Tibial nerve (tissue), 4 donors: ENCODE measurements at regions not wholly inside any gene's neighbourhood (a gene's known extent, or its start where the extent isn't known, plus 50 kb on each side); places are given as distances from the start of the nearest gene placed in this dataset.

Experiments used
- DNase-seq, 2 donors: peaks; one replicate each; pipeline ENCODE4 v3.0.0-alpha.2; 2019; ENCODE audit warnings: low spot score in 2 of 2
- H3K27ac ChIP-seq, 4 donors: fragments of 200-600 bp; sonication (generic) in 3 of 4; one replicate each; pipeline ENCODE4 v1.5.1; 2017 to 2019; ENCODE audit warnings: mild to moderate bottlenecking in 1 of 4
- H3K27me3 ChIP-seq, 2 donors: fragments of 200-600 bp; sonication (generic) in 1 of 2; one replicate each; pipeline versions ENCODE4 v1.5.1 to v1.6.0; 2017 to 2019
- H3K36me3 ChIP-seq, 3 donors: fragments of 200-600 bp; sonication (generic); one replicate each; pipeline ENCODE4 v1.5.1; 2018 to 2019
- H3K4me1 ChIP-seq, 4 donors: fragments of 200-600 bp; sonication (generic) in 3 of 4; one replicate each; pipeline ENCODE4 v1.5.1; 2017 to 2019
- H3K4me3 ChIP-seq, 4 donors: fragments of 200-600 bp; sonication (generic) in 3 of 4; one replicate each; pipeline ENCODE4 v1.5.1; 2017 to 2019; ENCODE audit warnings: mild to moderate bottlenecking in 1 of 4, moderate library complexity in 1 of 4
- H3K9me3 ChIP-seq, 4 donors: fragments of 200-600 bp; sonication (generic) in 3 of 4; one replicate each; pipeline ENCODE4 v1.5.1; 2017 to 2019
- CTCF ChIP-seq, 5 experiments: fragments of 200-600 bp in 3 of 5; fragments of 450-650 bp in 2 of 5; sonication (generic) in 3 of 5; IDR thresholded peaks; one replicate each; pipeline ENCODE4 v1.5.1; 2016 to 2019; ENCODE audit warnings: antibody characterized with exemption in 5 of 5, mild to moderate bottlenecking in 3 of 5, moderate library complexity in 2 of 5
- EP300 ChIP-seq, 2 donors: sonication (generic); formaldehyde crosslinking; IDR thresholded peaks; one replicate each; pipeline ENCODE4 v1.6.1; 2017; ENCODE audit warnings: antibody characterized with exemption in 2 of 2, mild to moderate bottlenecking in 1 of 2
- POLR2A ChIP-seq, 2 donors: fragments of 450-650 bp; IDR thresholded peaks; one replicate each; pipeline ENCODE4 v1.6.1; 2017; ENCODE audit warnings: antibody characterized with exemption in 2 of 2, mild to moderate bottlenecking in 2 of 2, moderate library complexity in 2 of 2
- WGBS, 2 donors: methylation state at CpG; one replicate each; pipeline ENCODE4 v1.1.5; 2018; 5-methylcytosine and 5-hydroxymethylcytosine counted together

GRCh38 chr14:28300356-28300755 lies 466.2 kb upstream of the FOXG1 start:
- H3K27me3 ChIP-seq = no peaks in the 10 kb centered on the region
- DNase-seq = no peak
- no peaks in the 10 kb centered on the region for H3K36me3 ChIP-seq
- no peak overlapping the region for H3K4me3 ChIP-seq
- H3K9me3 ChIP-seq = peaks cover 0 to 7% (median 0%) of the 10 kb centered on the region in 4 donors
- H3K4me1 ChIP-seq = no peaks in the 10 kb centered on the region
- H3K27ac ChIP-seq = no peak overlapping the region
- TF ChIP-seq POLR2A (IDR thresholded peaks at IDR 0.05) (no peak), EP300 (IDR thresholded peaks at IDR 0.05) (no peak), CTCF (IDR thresholded peaks at IDR 0.05) (no peak)

- TF ChIP-seq POLR2A (IDR thresholded peaks at IDR 0.05) = no peak
- no peak for TF ChIP-seq EP300 (IDR thresholded peaks at IDR 0.05)
- no peak for TF ChIP-seq CTCF (IDR thresholded peaks at IDR 0.05)
- no peak overlapping the region for H3K27ac ChIP-seq
- H3K27me3 ChIP-seq = no peaks in the 10 kb centered on the region
- no peaks in the 10 kb centered on the region for H3K36me3 ChIP-seq
- WGBS, 2 donors = 92 to 97% methylated on average over 4 of the region's 4 CpGs
- H3K9me3 ChIP-seq = peaks cover 0 to 4% (median 0%) of the 10 kb centered on the region in 4 donors
- H3K4me3 ChIP-seq = no peak overlapping the region
- DNase-seq = no peak
- no peaks in the 10 kb centered on the region for H3K4me1 ChIP-seq
Measured at GRCh38 chr14:28301179-28301578, 465.4 kb upstream of the FOXG1 start.

- no peak overlapping the region for H3K27ac ChIP-seq
- H3K4me1 ChIP-seq = no peaks in the 10 kb centered on the region
- no peaks in the 10 kb centered on the region for H3K27me3 ChIP-seq
- TF ChIP-seq CTCF (IDR thresholded peaks at IDR 0.05) (no peak), POLR2A (IDR thresholded peaks at IDR 0.05) (no peak), EP300 (IDR thresholded peaks at IDR 0.05) (no peak)
- H3K36me3 ChIP-seq = no peaks in the 10 kb centered on the region
- 53 to 62% methylated on average over 1 of the region's 1 CpG for WGBS, 2 donors
- peaks cover 0 to 3% (median 0%) of the 10 kb centered on the region in 4 donors for H3K9me3 ChIP-seq
- H3K4me3 ChIP-seq = no peak overlapping the region
- no peak for DNase-seq
Measured at GRCh38 chr14:28303248-28303647, 463.3 kb upstream of the FOXG1 start.

GRCh38 chr14:28305938-28306337 lies 460.6 kb upstream of the FOXG1 start:
- TF ChIP-seq POLR2A (IDR thresholded peaks at IDR 0.05) (no peak), CTCF (IDR thresholded peaks at IDR 0.05) (no peak), EP300 (IDR thresholded peaks at IDR 0.05) (no peak)
- no peaks in the 10 kb centered on the region for H3K4me1 ChIP-seq
- no peaks in the 10 kb centered on the region for H3K27me3 ChIP-seq

GRCh38 chr14:28307506-28307905 lies 459.1 kb upstream of the FOXG1 start:
- H3K9me3 ChIP-seq = no peaks in the 10 kb centered on the region
- 42 to 46% methylated on average over 1 of the region's 1 CpG for WGBS, 2 donors
- H3K36me3 ChIP-seq = no peaks in the 10 kb centered on the region
- H3K4me1 ChIP-seq = no peaks in the 10 kb centered on the region
- no peak overlapping the region for H3K4me3 ChIP-seq
- TF ChIP-seq POLR2A (IDR thresholded peaks at IDR 0.05) = no peak
- no peak for TF ChIP-seq CTCF (IDR thresholded peaks at IDR 0.05)
- TF ChIP-seq EP300 (IDR thresholded peaks at IDR 0.05) = no peak
- DNase-seq = no peak
- no peaks in the 10 kb centered on the region for H3K27me3 ChIP-seq
- no peak overlapping the region for H3K27ac ChIP-seq

More at GRCh38 chr14:28305938-28306337, 460.6 kb upstream of the FOXG1 start:
- no peak overlapping the region for H3K27ac ChIP-seq
- H3K9me3 ChIP-seq = peaks cover 0 to 2% (median 0%) of the 10 kb centered on the region in 4 donors
- DNase-seq = no peak
- no peaks in the 10 kb centered on the region for H3K36me3 ChIP-seq
- no peak overlapping the region for H3K4me3 ChIP-seq
